ENCODE measurements at regions not wholly inside any gene's neighbourhood (a gene's known extent, or its start where the extent isn't known, plus 50 kb on each side); places are given as distances from the start of the nearest gene placed in this dataset.
A peak's percentile ranks its signal among the peaks of the same experiment; 100 is the strongest.
"Not testable (repeated sequence)": the region's sequence is repeated elsewhere in the genome, so short reads cannot be mapped to it uniquely, and the experiment has no call there.

DNA sequence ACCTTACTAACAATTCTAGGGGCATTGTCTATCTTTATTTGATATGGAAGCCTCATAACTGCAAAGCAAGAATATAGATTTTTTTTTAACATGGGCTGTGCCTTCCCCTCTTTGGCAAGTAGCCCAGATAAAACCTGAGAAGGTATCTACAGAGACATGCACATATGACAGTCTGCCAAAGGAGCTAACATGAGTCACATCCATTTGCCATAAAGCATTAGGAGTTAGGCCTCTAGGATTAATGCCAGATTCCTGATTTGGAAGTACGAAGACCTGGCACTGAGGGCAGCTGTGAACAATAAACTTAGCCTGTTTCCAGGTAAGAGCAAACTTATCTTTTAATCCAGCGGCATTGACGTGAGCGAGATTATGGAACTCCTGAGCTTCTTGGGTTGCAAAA lies 808.7 kb downstream of the SLC6A15 start:
- H2BK5ac ChIP-seq (ENCODE audit: low read length); DNase-seq (ENCODE audit: low spot score); H3K36me3 ChIP-seq (replicated peaks in 1 of 2; ENCODE audit: control insufficient read depth in 2 of 2, insufficient read depth in 2 of 2, low read length in 2 of 2); H3K4me3 ChIP-seq (ENCODE audit: low read length in 2 of 2); H2BK15ac ChIP-seq (ENCODE audit: low read length); H3K4me1 ChIP-seq (ENCODE audit: control insufficient read depth in 2 of 2, insufficient read depth in 1 of 2, low read depth in 1 of 2, low read length in 2 of 2); H3K23ac ChIP-seq (ENCODE audit: low read depth, low read length, poor library complexity); H3K4ac ChIP-seq (ENCODE audit: low read length); H2BK12ac ChIP-seq (ENCODE audit: low read length); H3K79me1 ChIP-seq (ENCODE audit: low read depth, low read length); H3K9me3 ChIP-seq (replicated peaks in 1 of 2; ENCODE audit: control insufficient read depth in 2 of 2, insufficient read depth in 1 of 2, low read depth in 1 of 2, low read length in 2 of 2); H3K9ac ChIP-seq (ENCODE audit: low read depth, low read length, poor library complexity); H3K14ac ChIP-seq (ENCODE audit: low read length); H3K18ac ChIP-seq (ENCODE audit: low read length); H2AFZ ChIP-seq (ENCODE audit: low read length); H4K91ac ChIP-seq (ENCODE audit: low read depth, low read length, poor library complexity); H3K27me3 ChIP-seq (ENCODE audit: control insufficient read depth in 3 of 3, insufficient read depth in 3 of 3, low read depth in 1 of 3, low read length in 3 of 3); H4K8ac ChIP-seq (ENCODE audit: low read depth, low read length); H3K4me2 ChIP-seq (ENCODE audit: insufficient read depth, low read length, poor library complexity, severe bottlenecking); H2AK5ac ChIP-seq (ENCODE audit: low read depth, low read length); H2BK120ac ChIP-seq (ENCODE audit: low read depth, low read length); H3K27ac ChIP-seq (replicated peaks; ENCODE audit: low read length): not testable (repeated sequence)
- no CpG with 5 or more reads among the region's 4 CpGs for WGBS, 2 donors (ENCODE audit: extremely low coverage in 2 of 2, insufficient read length in 2 of 2, insufficient replicate concordance in 1 of 2)

GRCh38 chr12:84101963-84102362 lies 810.6 kb downstream of the SLC6A15 start:
- not testable (repeated sequence) for H3K4ac ChIP-seq (ENCODE audit: low read length); DNase-seq (ENCODE audit: low spot score); H3K4me3 ChIP-seq (ENCODE audit: low read length in 2 of 2)

GRCh38 chr12:84099591-84099990 lies 813.0 kb downstream of the SLC6A15 start:
- H3K4me3 ChIP-seq (ENCODE audit: low read length in 2 of 2); H2BK120ac ChIP-seq (ENCODE audit: low read depth, low read length); H3K27me3 ChIP-seq (ENCODE audit: control insufficient read depth in 3 of 3, insufficient read depth in 3 of 3, low read depth in 1 of 3, low read length in 3 of 3); H3K79me1 ChIP-seq (ENCODE audit: low read depth, low read length); H3K14ac ChIP-seq (ENCODE audit: low read length); H4K91ac ChIP-seq (ENCODE audit: low read depth, low read length, poor library complexity); H3K27ac ChIP-seq (replicated peaks; ENCODE audit: low read length); H3K9me3 ChIP-seq (replicated peaks in 1 of 2; ENCODE audit: control insufficient read depth in 2 of 2, insufficient read depth in 1 of 2, low read depth in 1 of 2, low read length in 2 of 2); H3K23ac ChIP-seq (ENCODE audit: low read depth, low read length, poor library complexity); H3K4me1 ChIP-seq (ENCODE audit: control insufficient read depth in 2 of 2, insufficient read depth in 1 of 2, low read depth in 1 of 2, low read length in 2 of 2); H2BK5ac ChIP-seq (ENCODE audit: low read length); H3K36me3 ChIP-seq (replicated peaks in 1 of 2; ENCODE audit: control insufficient read depth in 2 of 2, insufficient read depth in 2 of 2, low read length in 2 of 2); H2BK12ac ChIP-seq (ENCODE audit: low read length); H2AK5ac ChIP-seq (ENCODE audit: low read depth, low read length); H4K8ac ChIP-seq (ENCODE audit: low read depth, low read length); H2BK15ac ChIP-seq (ENCODE audit: low read length); H3K9ac ChIP-seq (ENCODE audit: low read depth, low read length, poor library complexity); H3K4ac ChIP-seq (ENCODE audit: low read length); H3K18ac ChIP-seq (ENCODE audit: low read length); DNase-seq (ENCODE audit: low spot score); H3K4me2 ChIP-seq (ENCODE audit: insufficient read depth, low read length, poor library complexity, severe bottlenecking); H2AFZ ChIP-seq (ENCODE audit: low read length): not testable (repeated sequence)
- WGBS, 2 donors (ENCODE audit: extremely low coverage in 2 of 2, insufficient read length in 2 of 2, insufficient replicate concordance in 1 of 2) = no CpG with 5 or more reads among the region's 1 CpG

More at GRCh38 chr12:84101963-84102362, 810.6 kb downstream of the SLC6A15 start:
- not testable (repeated sequence) for H2BK120ac ChIP-seq (ENCODE audit: low read depth, low read length); H4K91ac ChIP-seq (ENCODE audit: low read depth, low read length, poor library complexity); H2AFZ ChIP-seq (ENCODE audit: low read length); H3K27me3 ChIP-seq (ENCODE audit: control insufficient read depth in 3 of 3, insufficient read depth in 3 of 3, low read depth in 1 of 3, low read length in 3 of 3); H2BK5ac ChIP-seq (ENCODE audit: low read length); H3K27ac ChIP-seq (replicated peaks; ENCODE audit: low read length); H3K4me1 ChIP-seq (ENCODE audit: control insufficient read depth in 2 of 2, insufficient read depth in 1 of 2, low read depth in 1 of 2, low read length in 2 of 2); H3K79me1 ChIP-seq (ENCODE audit: low read depth, low read length); H4K8ac ChIP-seq (ENCODE audit: low read depth, low read length); H3K9ac ChIP-seq (ENCODE audit: low read depth, low read length, poor library complexity); H2BK15ac ChIP-seq (ENCODE audit: low read length); H2BK12ac ChIP-seq (ENCODE audit: low read length); H3K18ac ChIP-seq (ENCODE audit: low read length); H3K23ac ChIP-seq (ENCODE audit: low read depth, low read length, poor library complexity); H3K14ac ChIP-seq (ENCODE audit: low read length); H2AK5ac ChIP-seq (ENCODE audit: low read depth, low read length); H3K4me2 ChIP-seq (ENCODE audit: insufficient read depth, low read length, poor library complexity, severe bottlenecking); H3K36me3 ChIP-seq (replicated peaks in 1 of 2; ENCODE audit: control insufficient read depth in 2 of 2, insufficient read depth in 2 of 2, low read length in 2 of 2); H3K9me3 ChIP-seq (replicated peaks in 1 of 2; ENCODE audit: control insufficient read depth in 2 of 2, insufficient read depth in 1 of 2, low read depth in 1 of 2, low read length in 2 of 2)
- no CpG with 5 or more reads among the region's 8 CpGs for WGBS, 2 donors (ENCODE audit: extremely low coverage in 2 of 2, insufficient read length in 2 of 2, insufficient replicate concordance in 1 of 2)

GRCh38 chr12:84091651-84092050 lies 820.9 kb downstream of the SLC6A15 start:
- Histone ChIP-seq H2BK5ac (ENCODE audit: low read length) (no peak overlapping the region), H2AFZ (ENCODE audit: low read length) (no peak overlapping the region), H2AK5ac (ENCODE audit: low read depth, low read length) (peak overlapping the region; percentile 1), H3K4me2 (ENCODE audit: insufficient read depth, low read length, poor library complexity, severe bottlenecking) (no peak overlapping the region), H3K18ac (ENCODE audit: low read length) (peak overlapping the region; percentile 81), H4K91ac (ENCODE audit: low read depth, low read length, poor library complexity) (no peak overlapping the region), H3K14ac (ENCODE audit: low read length) (no peak overlapping the region), H2BK120ac (ENCODE audit: low read depth, low read length) (no peak overlapping the region), H2BK15ac (ENCODE audit: low read length) (no peak overlapping the region), H4K8ac (ENCODE audit: low read depth, low read length) (no peak overlapping the region), H3K27ac (replicated peaks; ENCODE audit: low read length) (no peak overlapping the region), H3K9me3 (replicated peaks in 1 of 2; ENCODE audit: control insufficient read depth in 2 of 2, insufficient read depth in 1 of 2, low read depth in 1 of 2, low read length in 2 of 2) (no peaks in the 10 kb centered on the region), H3K36me3 (replicated peaks in 1 of 2; ENCODE audit: control insufficient read depth in 2 of 2, insufficient read depth in 2 of 2, low read length in 2 of 2) (no peaks in the 10 kb centered on the region), H3K4me3 (ENCODE audit: low read length in 2 of 2) (no peak overlapping the region), H3K79me1 (ENCODE audit: low read depth, low read length) (no peaks in the 10 kb centered on the region), H3K9ac (ENCODE audit: low read depth, low read length, poor library complexity) (no peak overlapping the region), H3K27me3 (ENCODE audit: control insufficient read depth in 3 of 3, insufficient read depth in 3 of 3, low read depth in 1 of 3, low read length in 3 of 3) (no peaks in the 10 kb centered on the region), H3K4ac (ENCODE audit: low read length) (peak overlapping the region; percentile 95), H2BK12ac (ENCODE audit: low read length) (no peak overlapping the region), H3K23ac (ENCODE audit: low read depth, low read length, poor library complexity) (no peak overlapping the region), H3K4me1 (ENCODE audit: control insufficient read depth in 2 of 2, insufficient read depth in 1 of 2, low read depth in 1 of 2, low read length in 2 of 2) (no peaks in the 10 kb centered on the region)
- no CpG with 5 or more reads among the region's 4 CpGs for WGBS, 2 donors (ENCODE audit: extremely low coverage in 2 of 2, insufficient read length in 2 of 2, insufficient replicate concordance in 1 of 2)
- no peak for DNase-seq (ENCODE audit: low spot score)

Measured in neuronal stem cell (in vitro differentiated cells).